Effector CD8-positive, alpha-beta T cell (primary cell): ENCODE measurements at regions not wholly inside any gene's neighbourhood (a gene's known extent, or its start where the extent isn't known, plus 50 kb on each side); places are given as distances from the start of the nearest gene placed in this dataset.
"Not testable (repeated sequence)": the region's sequence is repeated elsewhere in the genome, so short reads cannot be mapped to it uniquely, and the experiment has no call there.

Source experiments
- DNase-seq: peaks from one replicate; lab custom pipeline; 2025; lab: John Stamatoyannopoulos, UW

DNA sequence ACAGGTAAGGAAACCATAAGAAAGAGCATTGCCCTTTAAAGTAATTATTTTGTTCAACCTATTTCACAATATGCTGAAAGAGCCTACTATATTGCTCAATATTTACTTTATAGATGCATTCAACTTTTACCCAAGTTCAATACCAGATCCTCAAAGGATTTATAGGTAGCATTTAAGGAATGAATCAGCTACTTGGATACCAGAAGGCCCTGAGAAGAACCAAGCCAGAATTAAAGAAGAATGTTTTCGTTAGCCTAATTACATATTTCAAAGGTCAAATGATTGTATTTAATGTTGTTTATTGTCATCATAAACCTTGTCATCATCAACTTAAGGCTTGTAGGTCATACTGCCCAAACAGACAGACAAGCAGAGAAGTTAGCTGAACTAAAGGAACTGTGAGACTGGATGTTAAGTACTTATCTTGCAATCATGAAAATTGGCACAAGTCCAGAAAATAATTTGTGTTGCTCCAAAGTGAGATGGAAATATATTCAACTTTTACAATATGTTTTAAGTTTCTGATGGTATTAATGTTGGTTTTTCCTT, 636.7 kb downstream of the RFPL4B start:
- no peak for DNase-seq

GRCh38 chr6:112984899-112985298, 637.8 kb downstream of the RFPL4B start:
- DNase-seq, result no peak

- no peak for DNase-seq
Measured at GRCh38 chr6:112986321-112986720, 639.2 kb downstream of the RFPL4B start.

GRCh38 chr6:112988748-112989147, 641.6 kb downstream of the RFPL4B start:
- DNase-seq, result no peak

GRCh38 chr6:112990971-112991370, 643.8 kb downstream of the RFPL4B start:
- DNase-seq, result no peak

GRCh38 chr6:112991912-112992311, 644.8 kb downstream of the RFPL4B start:
- DNase-seq, result no peak

DNA sequence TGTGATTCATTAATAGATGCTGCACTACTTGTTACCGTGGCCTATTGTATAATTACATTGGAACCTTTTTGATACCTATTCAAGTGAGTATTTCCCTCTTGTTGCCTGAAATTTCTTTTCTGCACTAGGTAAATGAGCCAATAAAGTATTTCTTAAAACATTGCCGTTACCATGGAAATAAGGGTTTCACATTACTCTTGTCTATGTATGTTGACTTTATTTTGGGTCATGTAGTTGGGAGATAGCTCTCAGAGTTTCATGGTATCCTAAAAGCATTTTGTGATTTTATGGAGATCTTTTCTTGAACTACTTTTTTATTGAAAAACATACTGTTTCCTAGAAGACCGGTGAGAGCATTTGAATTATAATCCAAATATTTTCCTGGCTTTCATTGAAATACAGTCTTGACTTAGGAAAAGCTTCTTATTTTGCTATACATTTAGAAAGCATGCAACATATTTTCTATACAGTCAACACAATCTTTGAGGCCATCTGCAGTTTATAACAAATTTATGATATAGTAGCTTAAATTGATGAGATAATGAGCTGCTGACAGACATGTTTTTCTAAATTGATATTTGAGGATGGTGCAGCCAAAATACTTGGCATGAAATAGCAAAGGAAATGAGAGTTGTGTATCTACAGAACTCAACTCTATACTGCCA, 650.4 kb downstream of the RFPL4B start:
- DNase-seq, result no peak

DNA sequence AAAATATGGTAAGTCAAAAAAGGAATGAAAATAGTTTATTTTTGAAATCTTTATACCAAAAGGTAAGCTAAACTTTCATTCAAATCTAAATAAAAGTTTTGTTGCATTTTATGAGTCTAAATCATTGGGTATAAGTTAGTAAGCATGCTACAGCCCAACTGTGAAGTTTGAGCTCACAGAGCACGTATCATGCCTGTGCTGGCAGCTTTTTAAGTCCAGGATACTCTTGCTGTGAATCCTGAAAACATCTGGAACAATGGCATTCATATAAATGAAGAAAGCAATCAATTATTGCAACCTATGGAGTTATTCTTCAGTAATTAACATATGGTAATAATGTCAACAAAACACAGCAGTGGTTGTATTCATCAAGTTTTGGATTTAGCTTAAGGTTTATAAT, 656.9 kb downstream of the RFPL4B start:
- no peak for DNase-seq

DNA sequence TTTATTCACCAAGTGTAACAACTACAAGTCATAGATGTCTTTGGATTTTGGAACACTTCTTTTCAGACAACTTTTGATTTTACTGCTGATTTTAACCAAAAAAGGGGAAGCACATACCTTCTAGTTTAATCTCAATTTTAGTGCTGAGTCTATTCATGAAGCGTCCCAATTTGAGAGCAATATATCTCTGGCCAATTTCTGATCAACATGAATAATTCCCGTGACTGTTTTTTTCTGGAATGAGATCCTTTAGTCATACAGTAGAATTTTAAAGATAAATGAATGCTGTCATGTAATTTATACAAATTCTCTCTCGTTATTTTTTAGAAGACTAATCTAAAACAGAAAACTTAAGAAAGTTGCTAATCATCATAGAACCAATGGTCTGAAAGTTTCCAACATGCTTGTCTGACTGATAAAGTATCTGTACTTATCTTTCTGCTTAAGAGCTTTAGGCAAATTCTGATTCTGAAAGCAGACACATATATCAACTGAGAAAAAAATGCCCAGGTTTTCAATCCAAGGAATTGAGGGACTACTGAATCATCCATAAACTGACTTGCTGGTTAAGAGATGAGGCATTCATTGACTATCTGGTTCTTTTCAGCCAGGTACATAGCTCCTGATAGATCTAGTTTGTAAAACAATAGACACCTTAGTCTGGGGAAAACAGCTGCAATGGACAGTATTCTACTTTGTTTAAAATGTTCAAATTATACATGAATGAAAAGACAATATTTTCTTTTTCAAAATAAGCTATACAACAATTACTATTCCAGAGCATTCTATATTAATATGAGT, 657.5 kb downstream of the RFPL4B start:
- no peak for DNase-seq

DNA sequence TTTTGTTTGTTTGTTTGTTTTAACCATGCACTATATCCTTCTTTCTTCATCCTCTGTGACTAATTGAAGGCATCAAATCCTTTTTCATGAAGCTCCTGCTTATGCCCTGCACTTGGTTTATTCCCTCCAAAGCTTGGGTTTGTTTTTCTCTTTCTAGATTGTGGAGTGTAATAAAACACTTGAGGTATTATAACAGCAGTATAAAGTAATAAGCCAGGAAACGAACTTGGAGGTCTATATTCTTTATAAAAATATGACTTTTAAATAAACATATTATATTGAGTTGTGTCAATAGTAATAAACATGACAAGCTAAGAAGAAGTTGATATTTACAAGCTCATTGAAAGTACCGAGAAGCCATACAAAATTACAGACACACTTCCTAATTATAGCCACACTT, 659.4 kb downstream of the RFPL4B start:
- DNase-seq, result no peak

DNA sequence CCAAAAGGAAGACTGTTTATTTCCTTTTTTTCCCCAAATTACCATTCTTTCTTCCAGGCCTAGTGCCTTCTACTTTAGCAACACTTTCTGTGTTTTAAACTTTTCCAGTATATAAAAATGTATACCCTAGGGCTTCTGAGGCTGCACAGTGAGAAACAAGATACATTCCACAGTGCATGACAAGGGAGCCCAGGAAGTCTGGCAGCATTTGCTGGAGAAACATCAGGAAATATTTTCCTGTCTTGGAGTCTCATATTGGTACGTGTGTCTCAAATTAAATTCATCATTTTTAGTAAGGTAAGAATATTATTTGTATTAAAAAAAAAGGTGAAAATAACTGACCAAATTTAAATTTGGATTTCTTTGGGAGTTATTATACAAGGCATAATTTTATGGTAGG, 662.6 kb downstream of the RFPL4B start:
- no peak for DNase-seq

- DNase-seq, result no peak
Measured at GRCh38 chr6:113010196-113010989, 663.3 kb downstream of the RFPL4B start.

DNA sequence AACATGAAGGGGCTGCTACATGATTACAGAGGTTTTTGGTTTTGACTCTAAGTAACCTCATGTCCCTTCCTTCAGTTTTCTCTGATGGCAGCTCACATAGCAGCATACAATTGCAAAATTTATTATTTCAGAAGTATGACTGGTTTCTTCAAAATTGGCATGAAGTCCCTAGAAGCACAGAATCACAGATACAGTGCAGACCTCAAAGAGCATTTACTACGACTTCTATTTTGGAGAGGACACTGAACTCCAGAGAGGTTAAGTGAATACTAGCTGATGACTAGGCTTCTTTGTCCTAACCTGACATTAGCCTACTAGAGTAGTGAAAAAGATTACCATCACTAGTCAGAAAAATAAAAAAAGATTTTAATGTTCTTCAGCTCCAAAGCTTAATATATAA, 664.3 kb downstream of the RFPL4B start:
- DNase-seq, result no peak

DNA sequence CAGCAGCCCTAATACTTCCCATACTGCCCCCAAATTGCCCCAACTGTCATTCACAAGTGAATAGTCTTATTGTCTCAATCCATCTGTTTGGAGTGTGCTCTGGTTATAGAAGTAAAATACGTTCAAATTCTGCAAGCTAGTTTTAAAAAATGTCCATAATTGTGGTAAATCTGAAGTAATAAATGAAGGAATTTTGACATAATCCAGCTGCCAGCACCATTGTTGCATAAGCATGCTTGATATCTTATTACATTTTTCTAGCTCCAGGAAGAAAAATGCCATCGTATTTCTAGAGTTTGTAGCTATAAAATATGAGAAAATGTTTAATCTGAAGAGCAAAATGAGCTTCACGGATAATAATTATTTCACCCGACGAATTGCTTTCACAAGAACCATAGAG, 664.7 kb downstream of the RFPL4B start:
- DNase-seq, result no peak

DNA sequence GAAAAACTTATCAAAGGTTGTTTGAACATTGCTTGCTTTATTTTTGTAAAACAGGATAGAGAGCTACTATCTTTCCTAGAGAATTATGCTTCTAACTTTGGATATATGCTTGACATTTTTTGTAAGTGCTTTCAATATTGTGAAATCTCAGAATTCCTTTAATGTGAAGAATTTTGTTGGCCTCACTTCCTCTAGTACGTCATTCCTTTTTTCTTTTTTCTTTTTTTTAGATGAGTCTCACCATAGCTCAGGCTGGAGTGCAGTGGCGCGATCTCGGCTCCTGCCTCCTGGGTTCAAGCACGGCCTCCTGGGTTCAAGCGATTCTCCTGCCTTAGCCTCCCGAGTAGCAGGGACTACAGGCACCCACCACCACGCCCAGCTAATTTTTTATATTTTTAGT, 668.1 kb downstream of the RFPL4B start:
- DNase-seq, result no peak

DNA sequence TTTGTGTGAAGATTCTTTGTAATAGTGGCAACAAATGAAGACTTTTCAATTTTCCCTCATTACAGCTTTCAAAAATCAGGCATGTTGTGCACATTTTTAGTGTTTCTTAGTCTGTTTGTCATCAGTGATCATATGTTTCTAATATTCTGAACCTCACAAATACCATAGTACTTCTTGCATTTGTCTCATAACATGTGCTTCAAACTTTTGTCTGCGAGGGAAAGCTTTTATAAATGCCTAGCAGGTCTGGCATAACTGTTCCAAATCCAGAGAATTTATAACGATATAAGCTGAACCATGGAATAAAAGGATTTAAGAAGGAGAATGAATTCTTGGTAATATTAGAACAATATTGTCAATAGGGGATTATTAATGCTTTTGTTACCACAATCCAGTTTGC, 670.2 kb downstream of the RFPL4B start:
- DNase-seq, result no peak

DNA sequence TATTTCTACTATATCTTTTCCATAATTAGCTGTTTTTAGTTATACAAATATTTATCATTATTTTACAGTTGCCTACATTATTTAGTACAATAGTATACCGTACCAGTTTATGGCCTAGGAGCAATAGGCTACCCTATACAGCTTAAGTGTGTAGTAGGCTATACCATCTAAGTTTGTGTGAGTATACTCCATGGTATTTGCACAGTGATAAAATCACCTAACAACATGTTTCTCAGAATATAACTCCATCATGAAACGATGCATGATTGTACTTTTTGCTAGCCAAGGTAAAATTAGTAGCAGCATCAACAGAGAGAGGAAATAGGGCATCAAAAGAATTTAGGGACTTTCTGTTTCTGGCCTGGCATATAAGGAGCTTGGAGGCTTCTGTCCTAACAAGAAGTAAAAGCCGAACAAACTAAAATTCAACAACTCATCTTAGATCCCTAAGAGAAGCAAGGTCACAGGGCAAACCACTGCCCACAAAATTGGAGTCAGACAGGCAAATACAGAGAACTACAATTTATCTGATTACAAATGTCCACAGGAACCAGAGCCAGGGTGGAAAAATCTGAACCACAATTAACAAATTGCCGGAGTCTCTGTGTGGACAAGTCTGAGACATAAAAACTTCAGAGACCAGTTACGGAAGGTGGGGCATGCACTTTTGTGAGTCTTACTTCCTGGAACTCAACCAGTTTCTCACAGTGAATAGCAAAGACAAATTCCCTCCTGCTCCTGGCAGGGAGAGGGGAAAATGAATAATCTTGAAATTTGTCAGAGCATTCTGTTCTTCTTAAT, 671.4 kb downstream of the RFPL4B start:
- DNase-seq, result no peak

DNA sequence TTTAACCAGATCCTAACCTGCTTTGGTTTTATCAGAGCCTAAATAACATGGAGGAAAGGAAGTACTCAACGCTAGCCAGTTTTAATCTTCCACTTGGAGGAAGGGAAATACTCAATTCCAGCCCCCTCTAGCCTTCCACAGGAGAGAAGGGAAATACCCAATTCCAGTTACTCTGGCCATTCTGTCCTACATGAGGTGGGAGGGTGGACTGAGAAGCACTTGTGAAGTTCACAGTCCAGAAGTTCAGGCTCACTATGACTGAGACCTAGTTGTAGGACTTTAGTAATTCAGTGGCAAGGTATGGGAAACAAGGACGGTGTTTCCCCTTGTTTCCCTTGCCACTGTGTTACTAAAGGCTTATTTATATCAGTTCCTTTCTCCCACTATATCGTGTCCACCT, 672.0 kb downstream of the RFPL4B start:
- no peak for DNase-seq

DNA sequence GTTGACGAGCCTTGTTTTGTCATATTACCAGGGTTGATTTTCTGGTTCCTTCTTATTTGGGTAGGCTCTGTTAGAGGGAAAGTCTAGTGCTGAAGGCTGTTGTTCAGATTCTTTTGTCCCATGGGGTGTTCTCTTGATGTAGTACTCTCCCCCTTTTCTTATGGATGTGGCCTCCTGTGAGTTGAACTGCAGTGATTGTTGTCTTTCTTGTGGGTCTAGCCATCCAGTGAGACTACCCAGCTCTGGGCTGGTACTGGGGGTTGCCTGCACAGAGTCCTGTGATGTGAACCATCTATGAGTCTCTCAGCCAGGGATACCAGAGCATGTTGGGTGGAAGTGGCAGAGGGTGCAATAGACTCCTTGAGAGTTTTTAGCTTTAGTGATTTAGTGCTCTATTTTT, 680.6 kb downstream of the RFPL4B start:
- DNase-seq, result no peak

GRCh38 chr6:113029161-113029560, 682.0 kb downstream of the RFPL4B start:
- not testable (repeated sequence) for DNase-seq

DNA sequence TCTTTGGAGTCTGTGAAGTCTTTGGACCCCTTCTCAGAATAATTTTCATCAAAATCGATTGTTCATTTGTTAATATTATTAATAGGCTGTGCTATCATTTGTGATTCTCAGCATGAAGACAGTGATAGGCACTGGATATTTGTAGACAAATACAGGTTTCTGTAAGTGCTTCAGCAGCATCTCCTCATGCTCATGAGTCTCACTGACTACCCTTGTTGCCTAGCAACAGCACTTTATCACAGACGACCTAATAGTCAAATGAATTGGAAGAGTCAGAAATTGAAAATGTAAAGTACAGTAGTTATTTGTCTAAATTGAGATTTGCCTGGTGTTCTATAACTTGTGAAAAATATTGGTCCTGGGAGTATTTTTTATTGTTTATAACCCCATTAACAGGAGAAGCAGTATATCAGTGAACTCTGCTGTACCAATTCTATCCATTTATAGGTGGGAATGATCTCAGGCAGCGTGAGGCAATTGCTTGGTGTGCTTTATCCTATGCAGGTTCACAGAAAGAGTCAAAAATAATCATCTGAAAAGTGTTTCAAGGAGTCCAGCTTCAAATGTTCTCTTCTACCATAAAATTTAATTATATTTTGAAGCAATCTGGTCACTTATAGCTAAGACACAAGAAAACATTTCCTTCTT, 684.6 kb downstream of the RFPL4B start:
- no peak for DNase-seq
